OCI-LY7 (cell line): ENCODE measurements at regions not wholly inside any gene's neighbourhood (a gene's known extent, or its start where the extent isn't known, plus 50 kb on each side); places are given as distances from the start of the nearest gene placed in this dataset.

Experiments
- EZH2phosphoT487 ChIP-seq: fragments of 200-600 bp; sonication (generic); IDR thresholded peaks from 2 replicates; pipeline ENCODE4 v1.6.1; 2018; ENCODE audit warnings: low read depth, borderline replicate concordance, mild to moderate bottlenecking, mixed run types, antibody characterized with exemption, low read length, moderate library complexity, mixed read lengths
- TF ChIP-seq, protein P1 (sequence below): fragments of 200-600 bp; sonication (generic); conservative IDR thresholded peaks from 2 replicates; pipeline ENCODE4 v1.5.1; 2014; ENCODE audit warnings: mild to moderate bottlenecking, antibody characterized with exemption, low read length, moderate library complexity, mixed read lengths

DNA sequence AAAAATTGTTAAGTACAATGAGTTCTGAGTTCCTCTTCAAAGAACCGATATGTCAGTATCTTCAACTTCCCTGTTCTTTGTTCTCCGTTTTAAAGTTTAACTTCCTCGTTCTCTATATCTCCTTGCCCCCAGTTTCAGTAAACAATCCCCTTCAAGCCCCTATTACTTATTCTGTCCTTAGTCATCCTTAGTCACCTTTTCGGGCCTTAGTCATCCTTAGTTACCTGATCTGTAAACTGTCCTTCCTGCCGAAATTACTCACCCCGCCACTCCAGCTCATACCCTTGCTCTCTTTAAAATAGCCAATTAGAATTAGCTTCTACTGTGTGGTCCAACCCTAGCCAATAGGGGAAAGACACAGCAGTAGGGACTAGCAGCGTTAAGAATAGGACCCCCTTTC lies 1165.6 kb downstream of the NSUN3 start:
- TF ChIP-seq, protein P1, sequence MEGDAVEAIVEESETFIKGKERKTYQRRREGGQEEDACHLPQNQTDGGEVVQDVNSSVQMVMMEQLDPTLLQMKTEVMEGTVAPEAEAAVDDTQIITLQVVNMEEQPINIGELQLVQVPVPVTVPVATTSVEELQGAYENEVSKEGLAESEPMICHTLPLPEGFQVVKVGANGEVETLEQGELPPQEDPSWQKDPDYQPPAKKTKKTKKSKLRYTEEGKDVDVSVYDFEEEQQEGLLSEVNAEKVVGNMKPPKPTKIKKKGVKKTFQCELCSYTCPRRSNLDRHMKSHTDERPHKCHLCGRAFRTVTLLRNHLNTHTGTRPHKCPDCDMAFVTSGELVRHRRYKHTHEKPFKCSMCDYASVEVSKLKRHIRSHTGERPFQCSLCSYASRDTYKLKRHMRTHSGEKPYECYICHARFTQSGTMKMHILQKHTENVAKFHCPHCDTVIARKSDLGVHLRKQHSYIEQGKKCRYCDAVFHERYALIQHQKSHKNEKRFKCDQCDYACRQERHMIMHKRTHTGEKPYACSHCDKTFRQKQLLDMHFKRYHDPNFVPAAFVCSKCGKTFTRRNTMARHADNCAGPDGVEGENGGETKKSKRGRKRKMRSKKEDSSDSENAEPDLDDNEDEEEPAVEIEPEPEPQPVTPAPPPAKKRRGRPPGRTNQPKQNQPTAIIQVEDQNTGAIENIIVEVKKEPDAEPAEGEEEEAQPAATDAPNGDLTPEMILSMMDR = no peak
- no peak for TF ChIP-seq EZH2phosphoT487
